Mesenchymal stem cell (in vitro differentiated cells and primary cell): ENCODE measurements at regions not wholly inside any gene's neighbourhood (a gene's known extent, or its start where the extent isn't known, plus 50 kb on each side); places are given as distances from the start of the nearest gene placed in this dataset.
A peak's percentile ranks its signal among the peaks of the same experiment; 100 is the strongest.

ENCODE experiments used
- DNase-seq: peaks from one replicate; pipeline ENCODE4 v3.0.0-alpha.2; 2013
- H2AFZ ChIP-seq: one replicate; pipeline ENCODE4 v1.6.1; 2013; ENCODE audit warnings: low read depth, mild to moderate bottlenecking, control low read depth, inconsistent platforms, low read length, moderate library complexity
- H2AK5ac ChIP-seq: 2 replicates; pipeline ENCODE4 v1.6.1; 2013; ENCODE audit warnings: low read length, moderate library complexity, mild to moderate bottlenecking, inconsistent platforms; ENCODE audit not compliant: severe bottlenecking
- H2BK120ac ChIP-seq: one replicate; pipeline ENCODE4 v1.6.1; 2013; ENCODE audit warnings: low read depth, mild to moderate bottlenecking, inconsistent platforms, low read length, moderate library complexity
- H2BK12ac ChIP-seq, 2 experiments: one replicate each; pipeline ENCODE4 v1.6.1; 2013; ENCODE audit warnings: inconsistent platforms in 2 of 2, low read length in 2 of 2, mild to moderate bottlenecking in 2 of 2, moderate library complexity in 2 of 2, control low read depth in 1 of 2
- H2BK15ac ChIP-seq: one replicate; pipeline ENCODE4 v1.6.1; 2013; ENCODE audit warnings: mild to moderate bottlenecking, low read depth, inconsistent platforms; ENCODE audit not compliant: poor library complexity, severe bottlenecking
- H2BK5ac ChIP-seq: 2 replicates; pipeline ENCODE4 v1.6.1; 2013; ENCODE audit warnings: low read depth, mild to moderate bottlenecking, low read length, control low read depth, inconsistent platforms; ENCODE audit not compliant: poor library complexity, severe bottlenecking
- H3K14ac ChIP-seq, 2 experiments: one replicate each; pipeline ENCODE4 v1.6.1; 2013; ENCODE audit warnings: inconsistent platforms in 2 of 2, low read length in 2 of 2, control low read depth in 1 of 2, mild to moderate bottlenecking in 1 of 2, moderate library complexity in 1 of 2
- H3K18ac ChIP-seq, 2 experiments: one replicate each; pipeline ENCODE4 v1.6.1; 2013; ENCODE audit warnings: inconsistent platforms in 2 of 2, low read length in 2 of 2, control low read depth in 1 of 2, low read depth in 1 of 2, mild to moderate bottlenecking in 1 of 2
- H3K23ac ChIP-seq, 2 experiments: one replicate each; pipeline ENCODE4 v1.6.1; 2013; ENCODE audit warnings: inconsistent platforms in 2 of 2, low read length in 2 of 2, mild to moderate bottlenecking in 2 of 2, moderate library complexity in 2 of 2, control low read depth in 1 of 2
- H3K27ac ChIP-seq: 2 replicates; pipeline ENCODE4 v1.5.1; 2013; ENCODE audit warnings: mild to moderate bottlenecking, moderate library complexity, low read length, control low read depth, inconsistent platforms; ENCODE audit not compliant: poor library complexity, severe bottlenecking
- H3K27me3 ChIP-seq, 2 experiments: 2 replicates each; pipeline versions ENCODE4 v1.6.1 to v1.7.0; 2013; ENCODE audit warnings: low read length in 2 of 2, mild to moderate bottlenecking in 2 of 2, moderate library complexity in 2 of 2, control low read depth in 1 of 2, inconsistent platforms in 1 of 2; ENCODE audit not compliant: control insufficient read depth in 1 of 2, insufficient read depth in 1 of 2
- H3K36me3 ChIP-seq, 2 experiments: 2 replicates each; pipeline versions ENCODE4 v1.6.1 to v1.7.0; 2013; ENCODE audit warnings: low read length in 2 of 2, control low read depth in 1 of 2, inconsistent platforms in 1 of 2, low read depth in 1 of 2, mild to moderate bottlenecking in 1 of 2; ENCODE audit not compliant: insufficient read depth in 2 of 2, control insufficient read depth in 1 of 2
- H3K4ac ChIP-seq, 2 experiments: one replicate each; pipeline ENCODE4 v1.6.1; 2013; ENCODE audit warnings: inconsistent platforms in 2 of 2, low read length in 2 of 2, mild to moderate bottlenecking in 2 of 2, moderate library complexity in 2 of 2, control low read depth in 1 of 2, low read depth in 1 of 2
- H3K4me1 ChIP-seq: 2 replicates; pipeline ENCODE4 v1.6.1; 2013; ENCODE audit warnings: low read depth, low read length, control low read depth; ENCODE audit not compliant: control insufficient read depth, insufficient read depth
- H3K4me2 ChIP-seq: 2 replicates; pipeline ENCODE4 v1.6.1; 2013; ENCODE audit warnings: low read length, mild to moderate bottlenecking, inconsistent platforms; ENCODE audit not compliant: poor library complexity, severe bottlenecking
- H3K4me3 ChIP-seq, 2 experiments: 2 replicates each; pipeline versions ENCODE4 v1.5.1 to v1.7.0; 2013; ENCODE audit warnings: low read length in 2 of 2, mild to moderate bottlenecking in 2 of 2, control low read depth in 1 of 2, low read depth in 1 of 2; ENCODE audit not compliant: insufficient read depth in 1 of 2
- H3K79me1 ChIP-seq: replicated peaks from 2 replicates; pipeline ENCODE4 v1.6.1; 2013; ENCODE audit warnings: mild to moderate bottlenecking, control low read depth, low read length, inconsistent platforms; ENCODE audit not compliant: poor library complexity, severe bottlenecking
- H3K9ac ChIP-seq: 2 replicates; pipeline ENCODE4 v1.7.0; 2013; ENCODE audit warnings: mild to moderate bottlenecking, low read length, moderate library complexity
- H3K9me3 ChIP-seq: 2 replicates; pipeline ENCODE4 v1.7.0; 2013; ENCODE audit warnings: mild to moderate bottlenecking, low read length; ENCODE audit not compliant: control insufficient read depth
- H4K8ac ChIP-seq: one replicate; pipeline ENCODE4 v1.6.1; 2013; ENCODE audit warnings: inconsistent platforms, mild to moderate bottlenecking, low read length, moderate library complexity
- H4K91ac ChIP-seq: one replicate; pipeline ENCODE4 v1.6.1; 2013; ENCODE audit warnings: mild to moderate bottlenecking, low read length, inconsistent platforms
- WGBS: methylation state at CpG from one replicate; pipeline ENCODE4 v1.1.7; 2013; ENCODE audit warnings: mixed read lengths; 5-methylcytosine and 5-hydroxymethylcytosine counted together

DNA sequence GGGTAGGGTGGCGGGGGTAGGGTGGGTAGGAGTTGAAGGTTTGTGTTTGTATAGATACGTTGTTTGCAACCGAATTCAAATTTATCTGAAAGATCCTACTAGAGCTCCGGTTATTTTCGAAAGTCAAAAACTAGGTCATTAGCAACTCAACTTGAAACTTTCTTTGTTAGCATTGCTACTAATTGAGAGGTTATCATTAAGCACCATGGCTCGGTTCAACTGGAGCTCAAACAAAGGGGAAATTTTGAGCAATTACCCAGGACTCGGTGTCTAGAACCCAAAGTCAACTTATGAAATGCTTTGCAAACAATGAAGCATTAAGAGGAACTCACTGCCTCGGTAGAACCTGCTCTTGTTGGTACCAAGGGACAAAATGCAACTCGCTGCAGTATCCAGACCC is 207.7 kb downstream of the BCAT1 start:
- Histone ChIP-seq H3K4me2 (no peak overlapping the region), H2BK15ac (no peak overlapping the region), H4K8ac (no peak overlapping the region), H3K27ac (no peak overlapping the region), H3K79me1 (no peaks in the 10 kb centered on the region), H2BK12ac (no peak overlapping the region), H2AK5ac (no peak overlapping the region), H3K23ac (no peak overlapping the region), H3K4me1 (no peaks in the 10 kb centered on the region), H3K27me3 (no peaks in the 10 kb centered on the region), H2BK5ac (no peak overlapping the region), H3K4me3 (no peak overlapping the region), H3K9ac (no peak overlapping the region), H3K18ac (no peak overlapping the region), H2AFZ (no peak overlapping the region), H3K9me3 (no peaks in the 10 kb centered on the region), H2BK120ac (no peak overlapping the region), H4K91ac (no peak overlapping the region), H3K14ac (no peak overlapping the region), H3K36me3 (no peaks in the 10 kb centered on the region), H3K4ac (no peak overlapping the region)
- no peak for DNase-seq
- WGBS: 97% methylated on average over 9 of the region's 9 CpGs

GRCh38 chr12:24739106-24739779 is 209.7 kb downstream of the BCAT1 start:
- WGBS: no CpG with 5 or more reads among the region's 2 CpGs

GRCh38 chr12:24738441-24738840 is 210.5 kb downstream of the BCAT1 start:
- DNase-seq: peak; percentile 26
- Histone ChIP-seq H3K4me3 (no peak overlapping the region), H3K23ac (no peak overlapping the region), H3K9me3 (no peaks in the 10 kb centered on the region), H3K4ac (no peak overlapping the region), H3K18ac (no peak overlapping the region), H3K27ac (no peak overlapping the region), H2AK5ac (no peak overlapping the region), H3K4me1 (no peaks in the 10 kb centered on the region), H3K27me3 (no peaks in the 10 kb centered on the region), H2AFZ (no peak overlapping the region), H3K4me2 (no peak overlapping the region), H3K36me3 (no peaks in the 10 kb centered on the region), H3K9ac (no peak overlapping the region), H2BK15ac (no peak overlapping the region), H2BK5ac (no peak overlapping the region), H4K8ac (no peak overlapping the region), H3K14ac (no peak overlapping the region), H2BK120ac (no peak overlapping the region), H2BK12ac (no peak overlapping the region), H4K91ac (no peak overlapping the region), H3K79me1 (no peaks in the 10 kb centered on the region)
- 22% methylated on average over 1 of the region's 2 CpGs for WGBS

More at GRCh38 chr12:24739106-24739779, 209.7 kb downstream of the BCAT1 start:
- no peak overlapping the region for H2AFZ ChIP-seq
- H3K4ac ChIP-seq: no peak overlapping the region
- no peak overlapping the region for H2BK120ac ChIP-seq
- no peak overlapping the region for H3K4me2 ChIP-seq
- H4K91ac ChIP-seq: no peak overlapping the region
- no peaks in the 10 kb centered on the region for H3K36me3 ChIP-seq
- no peak overlapping the region for H2BK12ac ChIP-seq
- H3K14ac ChIP-seq: no peak overlapping the region
- DNase-seq: no peak
- no peak overlapping the region for H2AK5ac ChIP-seq
- H4K8ac ChIP-seq: no peak overlapping the region
- H3K4me1 ChIP-seq: no peaks in the 10 kb centered on the region
- H3K9me3 ChIP-seq: no peaks in the 10 kb centered on the region
- H3K27me3 ChIP-seq: no peaks in the 10 kb centered on the region
- no peak overlapping the region for H3K23ac ChIP-seq
- H2BK5ac ChIP-seq: no peak overlapping the region
- H3K18ac ChIP-seq: no peak overlapping the region
- no peak overlapping the region for H3K4me3 ChIP-seq
- H3K27ac ChIP-seq: no peak overlapping the region
- H2BK15ac ChIP-seq: no peak overlapping the region
- no peak overlapping the region for H3K9ac ChIP-seq
- no peaks in the 10 kb centered on the region for H3K79me1 ChIP-seq

GRCh38 chr12:24731596-24731995 is 217.3 kb downstream of the BCAT1 start:
- H2BK12ac ChIP-seq: no peak overlapping the region
- H3K4me3 ChIP-seq: no peak overlapping the region
- H2AK5ac ChIP-seq: no peak overlapping the region
- H3K4me1 ChIP-seq: no peaks in the 10 kb centered on the region
- H2BK15ac ChIP-seq: no peak overlapping the region
- 50% methylated on average over 1 of the region's 1 CpG for WGBS
- H3K4me2 ChIP-seq: no peak overlapping the region
- H4K8ac ChIP-seq: no peak overlapping the region
- H3K18ac ChIP-seq: no peak overlapping the region
- no peak overlapping the region for H4K91ac ChIP-seq
- H3K79me1 ChIP-seq: no peaks in the 10 kb centered on the region
- no peak overlapping the region for H3K27ac ChIP-seq
- H2BK5ac ChIP-seq: no peak overlapping the region
- H3K23ac ChIP-seq: no peak overlapping the region
- no peak for DNase-seq
- no peak overlapping the region for H2AFZ ChIP-seq
- no peaks in the 10 kb centered on the region for H3K36me3 ChIP-seq
- H3K4ac ChIP-seq: no peak overlapping the region
- H3K27me3 ChIP-seq: no peaks in the 10 kb centered on the region
- no peaks in the 10 kb centered on the region for H3K9me3 ChIP-seq
- H3K14ac ChIP-seq: no peak overlapping the region
- H2BK120ac ChIP-seq: no peak overlapping the region
- H3K9ac ChIP-seq: no peak overlapping the region
